ENCODE measurements at regions not wholly inside any gene's neighbourhood (a gene's known extent, or its start where the extent isn't known, plus 50 kb on each side); places are given as distances from the start of the nearest gene placed in this dataset.

DNA sequence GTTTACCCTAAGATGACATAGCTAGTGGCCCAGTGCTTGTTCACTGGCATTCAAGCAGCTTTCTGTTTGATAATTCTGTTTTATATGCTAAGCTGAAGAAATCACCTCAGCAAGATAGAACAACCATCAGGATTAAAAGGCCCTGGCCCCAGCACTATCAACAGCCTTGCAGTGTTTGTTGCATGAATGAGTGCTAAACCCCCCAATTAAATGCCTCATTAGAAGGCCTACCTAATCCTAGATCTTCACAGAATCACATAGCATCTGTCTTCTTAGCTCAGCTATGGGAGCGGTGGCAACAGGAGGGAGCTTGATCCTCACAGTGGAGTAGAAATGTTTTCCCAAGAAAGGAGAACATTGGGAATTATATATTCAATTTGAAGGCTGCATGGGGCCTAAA is 194.1 kb upstream of the HNMT start:
- no peak for TF ChIP-seq SP1 (IDR thresholded peaks at IDR 0.05; ENCODE audit: low read depth, low read length)
- TF ChIP-seq EZH2 (IDR thresholded peaks at IDR 0.05; ENCODE audit: borderline replicate concordance, control insufficient read depth, low read depth, low read length), result no peak
- no peak for TF ChIP-seq BHLHE40 (IDR thresholded peaks at IDR 0.05; ENCODE audit: borderline replicate concordance in 1 of 2, low read depth in 2 of 2, low read length in 1 of 2)
- TF ChIP-seq POLR2AphosphoS5 (IDR thresholded peaks at IDR 0.05; ENCODE audit: low read length), result no peak
- no peak for TF ChIP-seq CTCF (IDR thresholded peaks at IDR 0.05 in 2 of 3, conservative IDR thresholded peaks at IDR 0.05 in 1 of 3; ENCODE audit: control insufficient read depth in 2 of 3, extremely low read depth in 1 of 3, insufficient read depth in 1 of 3, low read depth in 3 of 3, low read length in 3 of 3)
- TF ChIP-seq ATF3 (IDR thresholded peaks at IDR 0.05; ENCODE audit: borderline replicate concordance, extremely low read depth, low read depth, low read length), result no peak
- no peak for TF ChIP-seq FOS (IDR thresholded peaks at IDR 0.05; ENCODE audit: borderline replicate concordance, extremely low read depth, insufficient read length)
- no peak for TF ChIP-seq DPF2 (IDR thresholded peaks at IDR 0.05)
- no peak for TF ChIP-seq USF2 (IDR thresholded peaks at IDR 0.05; ENCODE audit: borderline replicate concordance, low read depth, low read length)
- TF ChIP-seq CHD4 (IDR thresholded peaks at IDR 0.05), result no peak
